ENCODE measurements at regions not wholly inside any gene's neighbourhood (a gene's known extent, or its start where the extent isn't known, plus 50 kb on each side); places are given as distances from the start of the nearest gene placed in this dataset.
A peak's percentile ranks its signal among the peaks of the same experiment; 100 is the strongest.
"Not testable (repeated sequence)": the region's sequence is repeated elsewhere in the genome, so short reads cannot be mapped to it uniquely, and the experiment has no call there.

- no peak for DNase-seq
- peaks cover 0 to 3% (median 0%) of the 10 kb centered on the region in 4 donors for H3K4me1 ChIP-seq
- H3K4me3 ChIP-seq, result no peak overlapping the region
- no peaks in the 10 kb centered on the region for H3K27me3 ChIP-seq
- no peak overlapping the region for H3K27ac ChIP-seq
- no peaks in the 10 kb centered on the region for H3K36me3 ChIP-seq
- TF ChIP-seq POLR2A (IDR thresholded peaks at IDR 0.05), result no peak
- TF ChIP-seq, protein P1, sequence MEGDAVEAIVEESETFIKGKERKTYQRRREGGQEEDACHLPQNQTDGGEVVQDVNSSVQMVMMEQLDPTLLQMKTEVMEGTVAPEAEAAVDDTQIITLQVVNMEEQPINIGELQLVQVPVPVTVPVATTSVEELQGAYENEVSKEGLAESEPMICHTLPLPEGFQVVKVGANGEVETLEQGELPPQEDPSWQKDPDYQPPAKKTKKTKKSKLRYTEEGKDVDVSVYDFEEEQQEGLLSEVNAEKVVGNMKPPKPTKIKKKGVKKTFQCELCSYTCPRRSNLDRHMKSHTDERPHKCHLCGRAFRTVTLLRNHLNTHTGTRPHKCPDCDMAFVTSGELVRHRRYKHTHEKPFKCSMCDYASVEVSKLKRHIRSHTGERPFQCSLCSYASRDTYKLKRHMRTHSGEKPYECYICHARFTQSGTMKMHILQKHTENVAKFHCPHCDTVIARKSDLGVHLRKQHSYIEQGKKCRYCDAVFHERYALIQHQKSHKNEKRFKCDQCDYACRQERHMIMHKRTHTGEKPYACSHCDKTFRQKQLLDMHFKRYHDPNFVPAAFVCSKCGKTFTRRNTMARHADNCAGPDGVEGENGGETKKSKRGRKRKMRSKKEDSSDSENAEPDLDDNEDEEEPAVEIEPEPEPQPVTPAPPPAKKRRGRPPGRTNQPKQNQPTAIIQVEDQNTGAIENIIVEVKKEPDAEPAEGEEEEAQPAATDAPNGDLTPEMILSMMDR (IDR thresholded peaks at IDR 0.05), result peak; percentile 26 to 45 (median 33)
- ATAC-seq, result peak; percentile 79 to 92 (median 88)
- WGBS (ENCODE audit: insufficient coverage, low coverage, low lambda C conversion rate, missing lambda C conversion rate), result 18% methylated on average over 2 of the region's 2 CpGs
- intact Hi-C loops (cut with DNase I), result no loop called here
- no peaks in the 10 kb centered on the region for H3K9me3 ChIP-seq
Observed at GRCh38 chr15:62277816-62278394, 112.8 kb upstream of the C2CD4B start.

GRCh38 chr15:62278534-62278933 is 113.4 kb upstream of the C2CD4B start:
- H3K4me1 ChIP-seq, result peaks cover 0 to 3% (median 0%) of the 10 kb centered on the region in 4 donors
- intact Hi-C loops (cut with DNase I), result no loop called here
- no peaks in the 10 kb centered on the region for H3K9me3 ChIP-seq
- no peaks in the 10 kb centered on the region for H3K27me3 ChIP-seq
- ATAC-seq (peak; percentile 14 to 58 (median 22)), DNase-seq (no peak)
- 52% methylated on average over 4 of the region's 4 CpGs for WGBS (ENCODE audit: insufficient coverage, low coverage, low lambda C conversion rate, missing lambda C conversion rate)
- no peak for TF ChIP-seq POLR2A (IDR thresholded peaks at IDR 0.05)
- TF ChIP-seq, protein P1 (IDR thresholded peaks at IDR 0.05), result no peak
- H3K27ac ChIP-seq, result no peak overlapping the region
- no peak overlapping the region for H3K4me3 ChIP-seq
- no peaks in the 10 kb centered on the region for H3K36me3 ChIP-seq

DNA sequence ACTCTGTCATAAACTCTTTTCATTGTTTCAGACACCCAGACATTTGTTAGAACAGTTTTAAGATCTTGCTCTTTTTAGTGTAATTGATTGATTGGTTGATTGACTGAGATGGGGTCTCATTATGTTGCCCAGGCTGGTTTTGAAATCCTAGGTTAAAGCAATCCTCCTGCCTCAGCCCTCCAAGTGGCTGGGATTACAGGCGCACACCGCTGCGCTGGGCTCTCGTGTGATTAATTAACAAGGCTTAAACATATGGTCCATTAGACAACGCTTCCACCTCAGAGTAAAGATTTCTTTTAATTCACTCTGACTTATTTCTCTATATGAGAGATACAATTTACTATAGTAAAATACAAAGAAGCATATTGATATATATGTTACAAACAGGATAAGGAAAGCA is 114.0 kb upstream of the C2CD4B start:
- peaks cover 0 to 3% (median 0%) of the 10 kb centered on the region in 4 donors for H3K4me1 ChIP-seq
- H3K9me3 ChIP-seq, result no peaks in the 10 kb centered on the region
- intact Hi-C loops (cut with DNase I), result no loop called here
- 93% methylated on average over 5 of the region's 5 CpGs for WGBS (ENCODE audit: insufficient coverage, low coverage, low lambda C conversion rate, missing lambda C conversion rate)
- no peaks in the 10 kb centered on the region for H3K36me3 ChIP-seq
- H3K4me3 ChIP-seq, result no peak overlapping the region
- no peak overlapping the region for H3K27ac ChIP-seq
- no peak for ATAC-seq
- DNase-seq, result no peak
- no peaks in the 10 kb centered on the region for H3K27me3 ChIP-seq
- TF ChIP-seq, protein P1 (IDR thresholded peaks at IDR 0.05), result no peak
- TF ChIP-seq POLR2A (IDR thresholded peaks at IDR 0.05), result no peak

DNA sequence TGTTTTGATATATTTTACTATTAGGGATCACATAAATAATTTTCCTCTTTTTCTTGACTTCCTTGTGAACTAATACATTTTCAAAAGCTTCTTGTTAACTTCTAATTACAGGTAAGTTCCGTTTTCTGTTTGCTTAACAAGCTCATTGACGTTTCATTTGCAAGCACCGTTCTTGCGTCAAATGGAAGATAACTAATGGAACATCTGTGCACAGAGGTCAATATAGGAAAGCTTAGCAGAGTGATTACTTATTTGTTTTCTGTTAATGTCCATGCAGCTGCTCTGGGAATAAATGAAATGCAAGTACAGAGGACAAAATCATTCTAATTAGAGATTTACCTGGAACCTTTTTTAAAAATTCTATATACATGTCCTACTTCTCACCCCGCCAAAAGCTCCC is 115.5 kb upstream of the C2CD4B start:
- H3K4me3 ChIP-seq, result no peak overlapping the region
- ATAC-seq (peak; percentile 79 to 86 (median 84)), DNase-seq (no peak)
- no peaks in the 10 kb centered on the region for H3K9me3 ChIP-seq
- WGBS (ENCODE audit: insufficient coverage, low coverage, low lambda C conversion rate, missing lambda C conversion rate), result 34% methylated on average over 5 of the region's 5 CpGs
- intact Hi-C loops (cut with DNase I), result no loop called here
- H3K27ac ChIP-seq, result peak overlapping the region; percentile 25 to 53 (median 32)
- no peaks in the 10 kb centered on the region for H3K36me3 ChIP-seq
- H3K4me1 ChIP-seq, result peaks cover 0 to 3% (median 0%) of the 10 kb centered on the region in 4 donors
- TF ChIP-seq POLR2A (IDR thresholded peaks at IDR 0.05), result no peak
- TF ChIP-seq, protein P1 (IDR thresholded peaks at IDR 0.05), result no peak
- H3K27me3 ChIP-seq, result no peaks in the 10 kb centered on the region

GRCh38 chr15:62281801-62282200 is 116.7 kb upstream of the C2CD4B start:
- H3K36me3 ChIP-seq, result not testable (repeated sequence)

More at GRCh38 chr15:62281801-62282200, 116.7 kb upstream of the C2CD4B start:
- 86% methylated on average over 7 of the region's 8 CpGs for WGBS (ENCODE audit: insufficient coverage, low coverage, low lambda C conversion rate, missing lambda C conversion rate)
- H3K4me1 ChIP-seq; DNase-seq; H3K27ac ChIP-seq; H3K4me3 ChIP-seq; intact Hi-C loops (cut with DNase I); H3K27me3 ChIP-seq; H3K9me3 ChIP-seq; ATAC-seq: not testable (repeated sequence)
